PC-3 (cell line): ENCODE measurements at regions not wholly inside any gene's neighbourhood (a gene's known extent, or its start where the extent isn't known, plus 50 kb on each side); places are given as distances from the start of the nearest gene placed in this dataset.

ENCODE experiments used
- ATAC-seq: fragments of 200-7000 bp; cut with Tn5 transposase; 2 replicates; pipeline ENCODE4 v1.9.1; 2020; ENCODE audit warnings: mild to moderate bottlenecking, moderate library complexity
- BruUV-seq: library from RNA; stranded (reverse); fragments of 400-500 nt; replicated peaks from 2 replicates; lab custom pipeline; 2021; lab: Mats Ljungman, UMichigan
- CTCF ChIA-PET: fragments of 300-600 bp; sonication (Branson Sonifier 250); formaldehyde crosslinking; loops from one replicate; lab custom pipeline; 2022; ENCODE audit warnings: antibody characterized with exemption; lab: Charles Lee
- POLR2A ChIA-PET: fragments of 300-600 bp; sonication (Branson Sonifier 250); formaldehyde crosslinking; loops from one replicate; lab custom pipeline; 2022; ENCODE audit warnings: antibody characterized with exemption; ENCODE audit not compliant: unreplicated experiment; lab: Charles Lee
- DNase-seq: peaks from one replicate; pipeline ENCODE4 v3.0.0-alpha.2; 2015
- H2AFZ ChIP-seq: fragments of 300-600 bp; sonication (generic); 2 replicates; pipeline ENCODE4 v1.6.0; 2016; ENCODE audit warnings: antibody characterized with exemption, low read length
- H3F3A ChIP-seq: fragments of 300-600 bp; sonication (generic); one replicate; pipeline ENCODE4 v1.6.0; 2017; ENCODE audit warnings: antibody characterized with exemption, low read length, control low read depth, mild to moderate bottlenecking; ENCODE audit not compliant: unreplicated experiment
- H3K27ac ChIP-seq: fragments of 300-600 bp; sonication (generic); 2 replicates; pipeline ENCODE4 v1.5.1; 2016; ENCODE audit warnings: mild to moderate bottlenecking, low read length
- H3K27me3 ChIP-seq: fragments of 300-600 bp; sonication (generic); 2 replicates; pipeline ENCODE4 v1.6.1; 2016; ENCODE audit warnings: low read length, mixed read lengths
- H3K36me3 ChIP-seq: fragments of 300-600 bp; sonication (generic); 2 replicates; pipeline ENCODE4 v1.6.1; 2016; ENCODE audit warnings: low read depth, mixed run types, low read length, mixed read lengths
- H3K4me1 ChIP-seq: fragments of 300-600 bp; sonication (generic); 2 replicates; pipeline ENCODE4 v1.5.1; 2016; ENCODE audit warnings: low read length; ENCODE audit not compliant: insufficient read depth
- H3K4me2 ChIP-seq: fragments of 300-600 bp; sonication (generic); 2 replicates; pipeline ENCODE4 v1.6.0; 2016; ENCODE audit warnings: low read length
- H3K4me3 ChIP-seq: fragments of 300-600 bp; sonication (generic); 2 replicates; pipeline ENCODE4 v1.5.1; 2016; ENCODE audit warnings: mild to moderate bottlenecking, low read length, mixed read lengths
- H3K79me2 ChIP-seq: fragments of 300-600 bp; sonication (generic); 2 replicates; pipeline ENCODE4 v1.6.1; 2017; ENCODE audit warnings: low read length, mixed read lengths
- H3K9ac ChIP-seq: fragments of 300-600 bp; sonication (generic); 2 replicates; pipeline ENCODE4 v1.6.0; 2016; ENCODE audit warnings: mild to moderate bottlenecking, low read length
- H3K9me2 ChIP-seq: fragments of 300-600 bp; sonication (generic); replicated peaks from 2 replicates; pipeline ENCODE4 v1.6.1; 2016; ENCODE audit warnings: mixed run types, low read length, mixed read lengths
- H3K9me3 ChIP-seq: fragments of 300-600 bp; sonication (generic); 2 replicates; pipeline ENCODE4 v1.6.1; 2016; ENCODE audit warnings: low read length, mixed read lengths
- H4K20me1 ChIP-seq: fragments of 300-600 bp; sonication (generic); 2 replicates; pipeline ENCODE4 v1.6.1; 2016; ENCODE audit warnings: low read length, mixed read lengths
- CTCF ChIP-seq: fragments of 300-600 bp; sonication (generic); conservative IDR thresholded peaks from 2 replicates; pipeline ENCODE4 v1.5.1; 2017; ENCODE audit warnings: antibody characterized with exemption, low read depth, mild to moderate bottlenecking, low read length
- EZH2 ChIP-seq: fragments of 300-600 bp; sonication (generic); IDR thresholded peaks from one replicate; pipeline ENCODE4 v1.6.1; 2017; ENCODE audit warnings: antibody characterized with exemption, mild to moderate bottlenecking, low read length; ENCODE audit not compliant: unreplicated experiment
- EZH2phosphoT487 ChIP-seq: fragments of 300-600 bp; sonication (generic); IDR thresholded peaks from 2 replicates; pipeline ENCODE4 v1.6.1; 2018; ENCODE audit warnings: mild to moderate bottlenecking, antibody characterized with exemption, low read length, borderline replicate concordance
- intact Hi-C: fragments of 100-400 bp; cut with micrococcal nuclease; formaldehyde crosslinking; loops from 2 replicates; pipeline ENCODE4 v1.9.0; 2023

GRCh38 chr3:99365979-99366378 lies 272.4 kb upstream of the COL8A1 start:
- BruUV-seq: no TSS peak
- ChIA-PET CTCF (no interaction called here), POLR2A (no interaction called here)
- H3K9ac ChIP-seq: no peak overlapping the region
- peak overlapping the region; percentile 48 for H3K4me2 ChIP-seq
- no peaks in the 10 kb centered on the region for H3K36me3 ChIP-seq
- peak overlapping the region; percentile 50 for H3K27ac ChIP-seq
- intact Hi-C loops: no loop called here
- ATAC-seq (peak; percentile 68), DNase-seq (peak; percentile 40)
- peaks cover 18% of the 10 kb centered on the region for H3K4me1 ChIP-seq
- H3F3A ChIP-seq: no peaks in the 10 kb centered on the region
- H4K20me1 ChIP-seq: no peaks in the 10 kb centered on the region
- no peaks in the 10 kb centered on the region for H3K27me3 ChIP-seq
- H2AFZ ChIP-seq: no peak overlapping the region
- H3K9me2 ChIP-seq: no peaks in the 10 kb centered on the region
- H3K4me3 ChIP-seq: peak overlapping the region; percentile 12; the same call in 1 of the 2 replicates
- TF ChIP-seq EZH2: no peak
- TF ChIP-seq CTCF: no peak
- TF ChIP-seq EZH2phosphoT487: no peak
- H3K79me2 ChIP-seq: no peaks in the 10 kb centered on the region
- H3K9me3 ChIP-seq: no peaks in the 10 kb centered on the region

- Histone ChIP-seq H3K27ac (peak overlapping the region; percentile 50), H3K9me3 (no peaks in the 10 kb centered on the region), H3K4me2 (peak overlapping the region; percentile 48), H3K27me3 (no peaks in the 10 kb centered on the region; the same call in 1 of the 2 replicates), H3F3A (no peaks in the 10 kb centered on the region), H3K4me1 (peaks cover 18% of the 10 kb centered on the region), H3K79me2 (no peaks in the 10 kb centered on the region), H3K36me3 (no peaks in the 10 kb centered on the region), H2AFZ (no peak overlapping the region), H3K9ac (no peak overlapping the region), H3K4me3 (no peak overlapping the region; the same call in 1 of the 2 replicates), H3K9me2 (no peaks in the 10 kb centered on the region), H4K20me1 (no peaks in the 10 kb centered on the region)
- DNase-seq (peak; percentile 78), ATAC-seq (peak; percentile 79)
- POLR2A ChIA-PET: no interaction called here
- CTCF ChIA-PET: no interaction called here
- BruUV-seq: no TSS peak
- intact Hi-C loops: no loop called here
- TF ChIP-seq EZH2phosphoT487: no peak
- no peak for TF ChIP-seq EZH2
- TF ChIP-seq CTCF: no peak
Measured at GRCh38 chr3:99365396-99365795, 273.0 kb upstream of the COL8A1 start.

- no TSS peak for BruUV-seq
- no peak for DNase-seq
- Histone ChIP-seq H3F3A (no peaks in the 10 kb centered on the region), H3K9ac (no peak overlapping the region), H3K4me3 (no peak overlapping the region), H3K36me3 (no peaks in the 10 kb centered on the region), H3K4me2 (no peak overlapping the region), H3K27me3 (no peaks in the 10 kb centered on the region; the same call in 1 of the 2 replicates), H3K4me1 (no peaks in the 10 kb centered on the region), H3K9me2 (no peaks in the 10 kb centered on the region), H4K20me1 (no peaks in the 10 kb centered on the region), H3K27ac (no peak overlapping the region), H3K79me2 (no peaks in the 10 kb centered on the region), H2AFZ (no peak overlapping the region), H3K9me3 (no peaks in the 10 kb centered on the region)
- POLR2A ChIA-PET: no interaction called here
- intact Hi-C loops: no loop called here
- no peak for ATAC-seq
- CTCF ChIA-PET: no interaction called here
- TF ChIP-seq CTCF: no peak
- no peak for TF ChIP-seq EZH2
- no peak for TF ChIP-seq EZH2phosphoT487
Measured at GRCh38 chr3:99357131-99357530, 281.3 kb upstream of the COL8A1 start.
